K562 (cell line): ENCODE measurements at regions not wholly inside any gene's neighbourhood (a gene's known extent, or its start where the extent isn't known, plus 50 kb on each side); places are given as distances from the start of the nearest gene placed in this dataset.

Experiments
- ATAC-seq: fragments of 200-7000 bp; cut with Tn5 transposase; 3 replicates; pipeline ENCODE4 v1.9.1; 2020; ENCODE audit warnings: moderate library complexity
- BruUV-seq: library from RNA; stranded (reverse); fragments of 400-500 nt; replicated peaks from 2 replicates; lab custom pipeline; 2021; lab: Mats Ljungman, UMichigan
- CTCF ChIA-PET: fragments of 300-600 bp; formaldehyde crosslinking; extraction: SDS; loops from one replicate; lab custom pipeline; 2021; ENCODE audit warnings: low intra/inter-chr PET ratio; lab: Yijun Ruan, JAX
- POLR2A ChIA-PET: fragments of 300-600, 350-650 bp; sonication (Branson Sonifier 250); formaldehyde crosslinking; extraction: SDS; loops from one replicate; lab custom pipeline; 2021; ENCODE audit warnings: antibody characterized with exemption, inconsistent platforms; lab: Yijun Ruan, JAX
- DNase-seq, 4 experiments: peaks; one replicate each; pipeline versions ENCODE4 v3.0.0 to v3.0.0-alpha.2; 2011 to 2018; ENCODE audit warnings: low spot score in 3 of 4, mixed read lengths in 3 of 4; ENCODE audit errors: extremely low read depth in 1 of 4
- FAIRE-seq: peaks from 2 replicates; lab custom pipeline; 2011; peaks lifted over from hg19 to GRCh38; lab: Jason Lieb, UNC
- H2AFZ ChIP-seq: 2 replicates; pipeline ENCODE4 v1.6.0; 2011; ENCODE audit warnings: low read depth, low read length, control low read depth, inconsistent platforms
- H3K27ac ChIP-seq: fragments of 200-600 bp; 3 replicates; pipeline ENCODE4 v1.8.0; 2011; ENCODE audit warnings: low read depth, mild to moderate bottlenecking, control low read depth, inconsistent platforms, low read length, moderate library complexity, mixed read lengths; ENCODE audit errors: extremely low read depth
- H3K27me3 ChIP-seq, 2 experiments: fragments of 300-600 bp in 1 of 2; 2 replicates in 1 of 2; 3 replicates in 1 of 2; pipeline versions ENCODE4 v1.6.0 to v1.8.0; 2011; ENCODE audit warnings: inconsistent platforms in 2 of 2, low read length in 2 of 2, mild to moderate bottlenecking in 1 of 2, mixed read lengths in 1 of 2, moderate library complexity in 1 of 2; ENCODE audit not compliant: control insufficient read depth in 2 of 2, insufficient read depth in 2 of 2
- H3K36me3 ChIP-seq: fragments of 300-600 bp; 3 replicates; pipeline ENCODE4 v1.8.0; 2011; ENCODE audit warnings: mild to moderate bottlenecking, low read length, inconsistent platforms; ENCODE audit not compliant: control insufficient read depth, insufficient read depth
- H3K4me1 ChIP-seq, 2 experiments: fragments of 200-600 bp in 1 of 2; replicated peaks in 1 of 2; 2 replicates in 1 of 2; 3 replicates in 1 of 2; pipeline versions ENCODE4 v1.5.1 to v1.8.0; 2011; ENCODE audit warnings: inconsistent platforms in 2 of 2, low read length in 2 of 2, mild to moderate bottlenecking in 1 of 2, mixed read lengths in 1 of 2, moderate library complexity in 1 of 2; ENCODE audit not compliant: control insufficient read depth in 2 of 2, insufficient read depth in 2 of 2
- H3K4me2 ChIP-seq: 2 replicates; pipeline ENCODE4 v1.6.1; 2011; ENCODE audit warnings: low read length, control low read depth, inconsistent platforms, mixed read lengths; ENCODE audit not compliant: insufficient read depth
- H3K4me3 ChIP-seq: fragments of 200-600 bp; sonication (generic), shearing (Covaris generic); 2 replicates; pipeline ENCODE4 v1.5.1; 2016; ENCODE audit warnings: control low read depth, inconsistent platforms
- H3K79me2 ChIP-seq: fragments of 200-600 bp; 3 replicates; pipeline ENCODE4 v1.8.0; 2011; ENCODE audit warnings: low read length, inconsistent platforms; ENCODE audit not compliant: control insufficient read depth, insufficient read depth
- H3K9ac ChIP-seq, 2 experiments: 2 replicates each; pipeline versions ENCODE4 v1.6.0 to v1.6.1; 2011; ENCODE audit warnings: low read depth in 2 of 2, low read length in 2 of 2, control low read depth in 1 of 2, inconsistent platforms in 1 of 2, mild to moderate bottlenecking in 1 of 2, mixed read lengths in 1 of 2; ENCODE audit not compliant: insufficient read depth in 1 of 2
- H3K9me1 ChIP-seq: one replicate; pipeline ENCODE4 v1.6.0; 2011; ENCODE audit warnings: inconsistent platforms, mild to moderate bottlenecking, low read length, moderate library complexity; ENCODE audit not compliant: control insufficient read depth, insufficient read depth
- H3K9me3 ChIP-seq: replicated peaks from 2 replicates; pipeline ENCODE4 v1.5.1; 2011; ENCODE audit warnings: low read depth, low read length, inconsistent platforms; ENCODE audit not compliant: control insufficient read depth, insufficient read depth
- H4K20me1 ChIP-seq: replicated peaks from 2 replicates; pipeline ENCODE4 v1.6.1; 2011; ENCODE audit warnings: low read length, inconsistent platforms, mixed read lengths; ENCODE audit not compliant: control insufficient read depth, insufficient read depth
- AFF1 ChIP-seq, 2 experiments: fragments of 450-650 bp; IDR thresholded peaks; 2 replicates each; pipeline ENCODE4 v1.6.1; 2018; ENCODE audit warnings: mild to moderate bottlenecking in 2 of 2, low read depth in 1 of 2; ENCODE audit not compliant: partially characterized antibody in 2 of 2
- E2F6 ChIP-seq, 2 experiments: IDR thresholded peaks; 2 replicates each; pipeline ENCODE4 v1.6.1; 2011; ENCODE audit warnings: borderline replicate concordance in 1 of 2, control low read depth in 1 of 2, low read depth in 1 of 2, low read length in 1 of 2, mild to moderate bottlenecking in 1 of 2, mixed read lengths in 1 of 2, moderate library complexity in 1 of 2; ENCODE audit not compliant: insufficient read depth in 1 of 2, insufficient read length in 1 of 2, poor library complexity in 1 of 2, severe bottlenecking in 1 of 2; ENCODE audit errors: extremely low read depth in 1 of 2
- HNRNPLL ChIP-seq: fragments of 200-400 bp; formaldehyde crosslinking; IDR thresholded peaks from 2 replicates; pipeline ENCODE4 v1.6.1; 2017; ENCODE audit warnings: low read length, low read depth, mild to moderate bottlenecking; ENCODE audit not compliant: poor library complexity, severe bottlenecking
- MXD1 ChIP-seq: fragments of 250-450 bp; sonication (Bioruptor Pico); IDR thresholded peaks from 2 replicates; pipeline ENCODE4 v1.8.0; 2021; ENCODE audit warnings: borderline replicate concordance, mild to moderate bottlenecking, moderate library complexity; ENCODE audit not compliant: poor library complexity, severe bottlenecking
- RBM22 ChIP-seq: fragments of 200-400 bp; formaldehyde crosslinking; IDR thresholded peaks from 2 replicates; pipeline ENCODE4 v1.6.1; 2018; ENCODE audit warnings: low read length, low read depth; ENCODE audit not compliant: poor library complexity, severe bottlenecking
- ZNF274 ChIP-seq: IDR thresholded peaks from 2 replicates; pipeline ENCODE4 v1.6.1; 2011; ENCODE audit warnings: low read depth, mild to moderate bottlenecking, low read length, moderate library complexity, borderline replicate concordance
- WGBS: fragments of 100-300 bp; shearing (Covaris generic); methylation state at CpG from one replicate; pipeline ENCODE4 v1.1.6; 2016; ENCODE audit warnings: low coverage, mixed read lengths; ENCODE audit not compliant: insufficient coverage; ENCODE audit errors: missing lambda C conversion rate; 5-methylcytosine and 5-hydroxymethylcytosine counted together
- in situ Hi-C: fragments of 300-500 bp; cut with MboI; formaldehyde crosslinking; loops from 4 replicates; pipeline ENCODE4 v1.15.0; 2018; ENCODE audit warnings: inconsistent platforms, mixed read lengths
- intact Hi-C: fragments of 100-400 bp; cut with micrococcal nuclease; formaldehyde crosslinking; loops from 2 replicates; pipeline ENCODE4 v1.14.2; 2022

- no peak overlapping the region for H3K4me2 ChIP-seq
- intact Hi-C loops (no loop called here), in situ Hi-C loops (no loop called here)
- ChIA-PET POLR2A (no interaction called here), CTCF (no interaction called here)
- DNase-seq = no peak
- no peak for ATAC-seq
- no peak for FAIRE-seq
- no peak overlapping the region for H2AFZ ChIP-seq
- BruUV-seq = no TSS peak
- no peaks in the 10 kb centered on the region for H3K27me3 ChIP-seq
- no peak overlapping the region for H3K4me3 ChIP-seq
- no peaks in the 10 kb centered on the region for H3K4me1 ChIP-seq
- no peak overlapping the region for H3K27ac ChIP-seq
- TF ChIP-seq E2F6 (IDR thresholded peaks at IDR 0.05; ENCODE audit: borderline replicate concordance in 1 of 2, extremely low read depth in 1 of 2, insufficient read depth in 1 of 2, insufficient read length in 1 of 2, low read depth in 1 of 2, low read length in 1 of 2, poor library complexity in 1 of 2, severe bottlenecking in 1 of 2) = no peak
- no peak for TF ChIP-seq RBM22
- no peak for TF ChIP-seq MXD1 (CRISPR knock-in tag)
- no peak for TF ChIP-seq HNRNPLL
- TF ChIP-seq AFF1 (IDR thresholded peaks at IDR 0.05; ENCODE audit: low read depth in 1 of 2, partially characterized antibody in 2 of 2) = no peak
- no peak for TF ChIP-seq ZNF274
- no peaks in the 10 kb centered on the region for H3K9me1 ChIP-seq
- 0% methylated on average over 5 of the region's 5 CpGs for WGBS
- H3K79me2 ChIP-seq = no peaks in the 10 kb centered on the region
- no peak overlapping the region for H3K9ac ChIP-seq
- H3K36me3 ChIP-seq = no peaks in the 10 kb centered on the region
- H3K9me3 ChIP-seq = no peaks in the 10 kb centered on the region; the same call in 1 of the 2 replicates
- no peaks in the 10 kb centered on the region for H4K20me1 ChIP-seq
These were observed 538.9 kb upstream of the API5 start for GRCh38 chr11:42772886-42773285.
